ENCODE measurements at regions not wholly inside any gene's neighbourhood (a gene's known extent, or its start where the extent isn't known, plus 50 kb on each side); places are given as distances from the start of the nearest gene placed in this dataset.

GRCh38 chr2:238693337-238694093 lies 154.4 kb upstream of the TWIST2 start:
- Histone ChIP-seq H3K4me1 (ENCODE audit: control insufficient read depth, insufficient read depth, low read length) (no peaks in the 10 kb centered on the region), H3K36me3 (ENCODE audit: control insufficient read depth, insufficient read depth, low read length) (no peaks in the 10 kb centered on the region), H3K4me3 (ENCODE audit: low read depth, low read length) (no peak overlapping the region), H3K9ac (ENCODE audit: low read depth, low read length) (no peak overlapping the region), H3K27me3 (ENCODE audit: control insufficient read depth, insufficient read depth, low read length) (no peaks in the 10 kb centered on the region), H3K9me3 (ENCODE audit: control insufficient read depth, insufficient read depth, low read length) (no peaks in the 10 kb centered on the region)

DNA sequence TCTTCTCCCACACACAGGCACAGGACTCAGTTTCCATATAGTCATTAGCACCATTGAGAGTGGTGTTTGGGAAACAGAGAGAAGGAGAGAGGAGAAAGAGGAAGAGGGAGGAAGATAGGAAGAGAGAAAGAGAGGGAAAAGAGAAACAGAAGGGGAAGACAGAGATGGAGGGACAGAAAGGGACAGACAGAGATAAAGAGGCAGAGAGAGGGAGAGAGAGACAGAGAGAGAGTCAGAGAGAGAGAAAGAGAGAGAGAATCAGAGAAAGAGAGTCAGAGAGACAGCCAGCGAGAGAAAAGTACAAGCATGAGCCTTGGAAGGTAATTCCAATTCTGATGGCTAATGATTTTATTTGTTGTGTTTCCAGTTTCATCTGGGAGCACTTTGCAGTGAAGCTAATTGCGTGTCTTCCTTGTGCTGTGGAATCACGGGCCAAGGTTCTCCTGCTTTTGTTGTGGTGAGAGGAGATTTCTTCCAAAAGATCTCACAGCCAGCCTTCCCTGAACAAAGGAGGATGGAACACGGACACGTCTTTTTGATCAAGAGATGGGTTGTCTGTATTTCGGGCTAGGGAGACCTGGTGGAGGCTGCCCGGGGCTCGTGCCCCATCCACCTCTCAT lies 153.6 kb upstream of the TWIST2 start:
- H3K27me3 ChIP-seq (ENCODE audit: control insufficient read depth, insufficient read depth, low read length) = no peaks in the 10 kb centered on the region
- H3K4me1 ChIP-seq (ENCODE audit: control insufficient read depth, insufficient read depth, low read length) = no peaks in the 10 kb centered on the region
- no peaks in the 10 kb centered on the region for H3K36me3 ChIP-seq (ENCODE audit: control insufficient read depth, insufficient read depth, low read length)
- no peak overlapping the region for H3K9ac ChIP-seq (ENCODE audit: low read depth, low read length)
- no peaks in the 10 kb centered on the region for H3K9me3 ChIP-seq (ENCODE audit: control insufficient read depth, insufficient read depth, low read length)
- H3K4me3 ChIP-seq (ENCODE audit: low read depth, low read length) = no peak overlapping the region

GRCh38 chr2:238694922-238695321 lies 153.0 kb upstream of the TWIST2 start:
- Histone ChIP-seq H3K4me3 (ENCODE audit: low read depth, low read length) (no peak overlapping the region), H3K27me3 (ENCODE audit: control insufficient read depth, insufficient read depth, low read length) (no peaks in the 10 kb centered on the region), H3K9me3 (ENCODE audit: control insufficient read depth, insufficient read depth, low read length) (no peaks in the 10 kb centered on the region), H3K4me1 (ENCODE audit: control insufficient read depth, insufficient read depth, low read length) (no peaks in the 10 kb centered on the region), H3K9ac (ENCODE audit: low read depth, low read length) (no peak overlapping the region), H3K36me3 (ENCODE audit: control insufficient read depth, insufficient read depth, low read length) (no peaks in the 10 kb centered on the region)

GRCh38 chr2:238695538-238695937 lies 152.3 kb upstream of the TWIST2 start:
- no peak overlapping the region for H3K4me3 ChIP-seq (ENCODE audit: low read depth, low read length)
- H3K9me3 ChIP-seq (ENCODE audit: control insufficient read depth, insufficient read depth, low read length) = no peaks in the 10 kb centered on the region

GRCh38 chr2:238696331-238696730 lies 151.6 kb upstream of the TWIST2 start:
- H3K36me3 ChIP-seq (ENCODE audit: control insufficient read depth, insufficient read depth, low read length) = no peaks in the 10 kb centered on the region
- no peaks in the 10 kb centered on the region for H3K27me3 ChIP-seq (ENCODE audit: control insufficient read depth, insufficient read depth, low read length)
- no peak overlapping the region for H3K4me3 ChIP-seq (ENCODE audit: low read depth, low read length)

More at GRCh38 chr2:238695538-238695937, 152.3 kb upstream of the TWIST2 start:
- no peaks in the 10 kb centered on the region for H3K4me1 ChIP-seq (ENCODE audit: control insufficient read depth, insufficient read depth, low read length)
- no peaks in the 10 kb centered on the region for H3K27me3 ChIP-seq (ENCODE audit: control insufficient read depth, insufficient read depth, low read length)
- no peak overlapping the region for H3K9ac ChIP-seq (ENCODE audit: low read depth, low read length)
- H3K36me3 ChIP-seq (ENCODE audit: control insufficient read depth, insufficient read depth, low read length) = no peaks in the 10 kb centered on the region

DNA sequence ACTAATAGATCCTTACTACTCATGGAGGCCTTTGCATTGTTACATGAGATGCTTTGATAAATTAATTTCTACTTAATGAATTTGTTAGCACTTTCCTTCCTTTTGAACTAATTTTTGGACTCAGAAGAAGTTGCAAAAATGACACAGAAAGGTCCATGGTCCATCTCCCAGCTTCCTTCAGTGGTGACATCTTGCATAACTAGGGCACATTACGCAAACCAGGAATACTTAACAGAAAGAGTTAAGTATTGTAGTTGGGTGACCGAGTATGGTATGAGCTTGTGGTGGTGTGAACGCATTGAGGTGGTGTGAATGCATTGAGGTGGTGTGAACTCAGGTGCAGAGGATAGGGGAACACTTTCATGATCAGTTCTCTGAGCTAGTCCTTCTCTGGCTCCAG lies 151.1 kb upstream of the TWIST2 start:
- no peaks in the 10 kb centered on the region for H3K36me3 ChIP-seq (ENCODE audit: control insufficient read depth, insufficient read depth, low read length)
- no peak overlapping the region for H3K4me3 ChIP-seq (ENCODE audit: low read depth, low read length)
- no peaks in the 10 kb centered on the region for H3K27me3 ChIP-seq (ENCODE audit: control insufficient read depth, insufficient read depth, low read length)
- no peaks in the 10 kb centered on the region for H3K9me3 ChIP-seq (ENCODE audit: control insufficient read depth, insufficient read depth, low read length)
- H3K9ac ChIP-seq (ENCODE audit: low read depth, low read length) = no peak overlapping the region
- no peaks in the 10 kb centered on the region for H3K4me1 ChIP-seq (ENCODE audit: control insufficient read depth, insufficient read depth, low read length)

More at GRCh38 chr2:238696331-238696730, 151.6 kb upstream of the TWIST2 start:
- Histone ChIP-seq H3K9ac (ENCODE audit: low read depth, low read length) (no peak overlapping the region), H3K9me3 (ENCODE audit: control insufficient read depth, insufficient read depth, low read length) (no peaks in the 10 kb centered on the region), H3K4me1 (ENCODE audit: control insufficient read depth, insufficient read depth, low read length) (no peaks in the 10 kb centered on the region)

- no peaks in the 10 kb centered on the region for H3K4me1 ChIP-seq (ENCODE audit: control insufficient read depth, insufficient read depth, low read length)
- no peak overlapping the region for H3K4me3 ChIP-seq (ENCODE audit: low read depth, low read length)
- H3K36me3 ChIP-seq (ENCODE audit: control insufficient read depth, insufficient read depth, low read length) = no peaks in the 10 kb centered on the region
- H3K9me3 ChIP-seq (ENCODE audit: control insufficient read depth, insufficient read depth, low read length) = no peaks in the 10 kb centered on the region
- H3K9ac ChIP-seq (ENCODE audit: low read depth, low read length) = no peak overlapping the region
- H3K27me3 ChIP-seq (ENCODE audit: control insufficient read depth, insufficient read depth, low read length) = no peaks in the 10 kb centered on the region
Observed at GRCh38 chr2:238697193-238698071, 150.5 kb upstream of the TWIST2 start.

- Histone ChIP-seq H3K9me3 (ENCODE audit: control insufficient read depth, insufficient read depth, low read length) (no peaks in the 10 kb centered on the region), H3K36me3 (ENCODE audit: control insufficient read depth, insufficient read depth, low read length) (no peaks in the 10 kb centered on the region), H3K9ac (ENCODE audit: low read depth, low read length) (no peak overlapping the region), H3K27me3 (ENCODE audit: control insufficient read depth, insufficient read depth, low read length) (no peaks in the 10 kb centered on the region), H3K4me1 (ENCODE audit: control insufficient read depth, insufficient read depth, low read length) (no peaks in the 10 kb centered on the region), H3K4me3 (ENCODE audit: low read depth, low read length) (no peak overlapping the region)
Observed at GRCh38 chr2:238698072-238698352, 149.9 kb upstream of the TWIST2 start.

- H3K9ac ChIP-seq (ENCODE audit: low read depth, low read length) = no peak overlapping the region
- no peak overlapping the region for H3K4me3 ChIP-seq (ENCODE audit: low read depth, low read length)
- H3K9me3 ChIP-seq (ENCODE audit: control insufficient read depth, insufficient read depth, low read length) = no peaks in the 10 kb centered on the region
- H3K4me1 ChIP-seq (ENCODE audit: control insufficient read depth, insufficient read depth, low read length) = no peaks in the 10 kb centered on the region
- H3K36me3 ChIP-seq (ENCODE audit: control insufficient read depth, insufficient read depth, low read length) = no peaks in the 10 kb centered on the region
- H3K27me3 ChIP-seq (ENCODE audit: control insufficient read depth, insufficient read depth, low read length) = no peaks in the 10 kb centered on the region
Observed at GRCh38 chr2:238698451-238699306, 149.2 kb upstream of the TWIST2 start.

DNA sequence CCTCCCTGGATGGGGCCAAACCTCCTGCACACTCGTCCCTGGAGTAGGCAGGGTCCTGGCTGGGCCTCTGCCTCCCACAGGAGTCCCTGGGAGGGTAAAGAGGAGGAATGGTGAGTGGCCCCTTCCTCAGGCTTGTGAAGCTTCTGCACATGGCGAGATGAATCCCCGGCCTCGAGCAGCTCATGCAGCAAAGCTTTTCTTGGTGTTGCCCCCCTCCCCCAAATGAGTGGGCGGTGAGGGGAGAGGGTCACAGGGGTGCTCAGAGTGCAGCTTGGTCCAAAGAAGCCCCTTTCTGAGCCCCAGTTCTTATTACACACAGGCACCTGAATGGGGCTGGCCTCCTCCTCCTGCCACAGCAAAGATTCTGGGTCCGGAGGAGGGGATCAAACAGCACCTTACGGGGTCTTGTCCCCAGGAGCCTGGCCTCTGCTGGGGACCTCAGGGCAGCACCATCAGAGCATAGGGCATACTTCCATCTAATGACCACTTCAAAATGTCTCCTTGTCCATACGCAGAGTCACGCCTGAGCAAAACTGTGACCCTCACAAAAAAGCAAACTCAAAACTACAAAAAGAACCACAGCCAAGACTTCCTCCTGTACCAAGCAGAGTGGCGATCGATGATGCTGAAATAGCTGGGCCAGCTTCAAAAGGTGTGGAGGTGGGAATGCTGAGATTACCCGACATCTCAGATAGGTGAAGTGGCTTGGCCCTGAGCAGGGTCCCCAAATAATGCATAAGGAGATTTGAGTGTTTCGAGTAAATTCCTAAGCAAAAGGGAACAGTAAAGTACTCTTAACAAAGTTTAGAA lies 148.4 kb upstream of the TWIST2 start:
- H3K9me3 ChIP-seq (ENCODE audit: control insufficient read depth, insufficient read depth, low read length) = no peaks in the 10 kb centered on the region
- H3K4me3 ChIP-seq (ENCODE audit: low read depth, low read length) = no peak overlapping the region

GRCh38 chr2:238700117-238700457 lies 147.8 kb upstream of the TWIST2 start:
- Histone ChIP-seq H3K4me3 (ENCODE audit: low read depth, low read length) (no peak overlapping the region), H3K36me3 (ENCODE audit: control insufficient read depth, insufficient read depth, low read length) (no peaks in the 10 kb centered on the region), H3K4me1 (ENCODE audit: control insufficient read depth, insufficient read depth, low read length) (no peaks in the 10 kb centered on the region), H3K27me3 (ENCODE audit: control insufficient read depth, insufficient read depth, low read length) (no peaks in the 10 kb centered on the region), H3K9ac (ENCODE audit: low read depth, low read length) (no peak overlapping the region), H3K9me3 (ENCODE audit: control insufficient read depth, insufficient read depth, low read length) (no peaks in the 10 kb centered on the region)

More for the DNA sequence above, 148.4 kb upstream of the TWIST2 start:
- Histone ChIP-seq H3K9ac (ENCODE audit: low read depth, low read length) (no peak overlapping the region), H3K27me3 (ENCODE audit: control insufficient read depth, insufficient read depth, low read length) (no peaks in the 10 kb centered on the region), H3K36me3 (ENCODE audit: control insufficient read depth, insufficient read depth, low read length) (no peaks in the 10 kb centered on the region), H3K4me1 (ENCODE audit: control insufficient read depth, insufficient read depth, low read length) (no peaks in the 10 kb centered on the region)
